HG03378 (cell line): ENCODE measurements at regions not wholly inside any gene's neighbourhood (a gene's known extent, or its start where the extent isn't known, plus 50 kb on each side); places are given as distances from the start of the nearest gene placed in this dataset.

Experiments
- ATAC-seq: cut with Tn5 transposase; IDR thresholded peaks from one replicate; pipeline ENCODE4 v1.9.1; 2021; ENCODE audit warnings: mild to moderate bottlenecking, moderate library complexity; ENCODE audit not compliant: unreplicated experiment

- no peak for ATAC-seq
These were observed 340.2 kb downstream of the DHX35 start for GRCh38 chr20:39302312-39302711.

- ATAC-seq: no peak
These were observed 337.6 kb downstream of the DHX35 start for GRCh38 chr20:39299783-39300182.

GRCh38 chr20:39298571-39299506 lies 336.7 kb downstream of the DHX35 start:
- ATAC-seq: no peak

GRCh38 chr20:39298121-39298520 lies 336.0 kb downstream of the DHX35 start:
- ATAC-seq: no peak

GRCh38 chr20:39295301-39295700 lies 333.2 kb downstream of the DHX35 start:
- ATAC-seq: no peak

GRCh38 chr20:39294137-39294725 lies 332.1 kb downstream of the DHX35 start:
- ATAC-seq: no peak

- no peak for ATAC-seq
These were observed 330.1 kb downstream of the DHX35 start for GRCh38 chr20:39292193-39292736.

- no peak for ATAC-seq
These were observed 329.2 kb downstream of the DHX35 start for GRCh38 chr20:39291301-39291700.

GRCh38 chr20:39290575-39290974 lies 328.4 kb downstream of the DHX35 start:
- no peak for ATAC-seq

GRCh38 chr20:39289831-39290230 lies 327.7 kb downstream of the DHX35 start:
- no peak for ATAC-seq

GRCh38 chr20:39289316-39289715 lies 327.2 kb downstream of the DHX35 start:
- ATAC-seq: no peak

- ATAC-seq: no peak
These were observed 321.3 kb downstream of the DHX35 start for GRCh38 chr20:39283464-39283863.

- ATAC-seq: no peak
These were observed 320.5 kb downstream of the DHX35 start for GRCh38 chr20:39282619-39283092.

- ATAC-seq: no peak
These were observed 318.7 kb downstream of the DHX35 start for GRCh38 chr20:39280875-39281274.

GRCh38 chr20:39278230-39278788 lies 316.2 kb downstream of the DHX35 start:
- ATAC-seq: no peak

GRCh38 chr20:39277185-39277584 lies 315.0 kb downstream of the DHX35 start:
- ATAC-seq: no peak

GRCh38 chr20:39270837-39271604 lies 308.9 kb downstream of the DHX35 start:
- ATAC-seq: no peak

- ATAC-seq: no peak
These were observed 307.5 kb downstream of the DHX35 start for GRCh38 chr20:39269493-39270217.

- no peak for ATAC-seq
These were observed 306.9 kb downstream of the DHX35 start for GRCh38 chr20:39268981-39269461.

GRCh38 chr20:39268491-39268951 lies 306.4 kb downstream of the DHX35 start:
- ATAC-seq: no peak
